ENCODE measurements at regions not wholly inside any gene's neighbourhood (a gene's known extent, or its start where the extent isn't known, plus 50 kb on each side); places are given as distances from the start of the nearest gene placed in this dataset.

DNA sequence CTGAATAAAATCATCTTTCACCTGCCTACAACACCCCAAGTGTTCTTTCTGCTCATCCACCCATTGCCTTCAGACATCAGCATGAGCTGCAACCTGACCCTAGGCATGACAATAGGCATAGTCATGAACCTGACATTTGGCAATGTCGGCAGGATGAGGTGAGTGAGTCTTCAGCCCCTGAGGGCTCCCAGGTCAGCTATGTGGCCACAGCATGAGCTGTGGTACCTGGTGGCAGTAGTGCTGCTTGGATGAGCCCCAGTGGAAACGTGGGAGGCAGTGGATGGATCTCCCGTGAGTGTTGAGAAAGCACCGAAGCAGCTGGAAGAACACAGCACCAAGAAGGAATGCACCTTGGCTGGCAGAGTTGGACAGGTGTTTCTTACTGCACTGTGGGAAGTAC, 334.8 kb upstream of the FAR2 start:
- TF ChIP-seq, protein P1, sequence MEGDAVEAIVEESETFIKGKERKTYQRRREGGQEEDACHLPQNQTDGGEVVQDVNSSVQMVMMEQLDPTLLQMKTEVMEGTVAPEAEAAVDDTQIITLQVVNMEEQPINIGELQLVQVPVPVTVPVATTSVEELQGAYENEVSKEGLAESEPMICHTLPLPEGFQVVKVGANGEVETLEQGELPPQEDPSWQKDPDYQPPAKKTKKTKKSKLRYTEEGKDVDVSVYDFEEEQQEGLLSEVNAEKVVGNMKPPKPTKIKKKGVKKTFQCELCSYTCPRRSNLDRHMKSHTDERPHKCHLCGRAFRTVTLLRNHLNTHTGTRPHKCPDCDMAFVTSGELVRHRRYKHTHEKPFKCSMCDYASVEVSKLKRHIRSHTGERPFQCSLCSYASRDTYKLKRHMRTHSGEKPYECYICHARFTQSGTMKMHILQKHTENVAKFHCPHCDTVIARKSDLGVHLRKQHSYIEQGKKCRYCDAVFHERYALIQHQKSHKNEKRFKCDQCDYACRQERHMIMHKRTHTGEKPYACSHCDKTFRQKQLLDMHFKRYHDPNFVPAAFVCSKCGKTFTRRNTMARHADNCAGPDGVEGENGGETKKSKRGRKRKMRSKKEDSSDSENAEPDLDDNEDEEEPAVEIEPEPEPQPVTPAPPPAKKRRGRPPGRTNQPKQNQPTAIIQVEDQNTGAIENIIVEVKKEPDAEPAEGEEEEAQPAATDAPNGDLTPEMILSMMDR (IDR thresholded peaks at IDR 0.05; ENCODE audit: low read depth, low read length): no peak
- DNase-seq (ENCODE audit: low read depth, low spot score): no peak
- in situ Hi-C loops (cut with HindIII; ENCODE audit: low sequenced_read_pairs): no loop called here
- no peak overlapping the region for H3K4me3 ChIP-seq (ENCODE audit: low read depth, low read length)

DNA sequence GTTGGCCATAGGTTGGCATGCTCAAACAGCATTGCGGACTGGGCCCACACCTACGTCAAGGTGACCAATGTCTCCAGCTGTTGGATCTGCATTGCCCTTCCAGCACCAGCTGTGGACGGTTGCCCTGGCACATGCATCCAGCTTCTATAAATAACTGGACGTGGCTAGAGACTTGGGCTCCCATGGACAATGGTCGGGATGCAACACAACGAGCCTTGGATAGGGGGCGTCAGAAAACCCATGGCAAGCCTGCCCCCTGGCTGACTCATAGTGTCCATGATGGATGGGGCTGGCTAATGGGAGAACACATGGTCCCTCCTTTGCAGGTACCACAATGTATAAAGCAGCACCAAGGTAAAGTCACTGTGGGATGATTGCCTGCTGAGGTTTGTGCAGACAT, 331.6 kb upstream of the FAR2 start:
- in situ Hi-C loops (cut with HindIII; ENCODE audit: low sequenced_read_pairs): no loop called here
- H3K4me3 ChIP-seq (ENCODE audit: low read depth, low read length): no peak overlapping the region
- TF ChIP-seq, protein P1 (IDR thresholded peaks at IDR 0.05; ENCODE audit: low read depth, low read length): no peak
- no peak for DNase-seq (ENCODE audit: low read depth, low spot score)

DNA sequence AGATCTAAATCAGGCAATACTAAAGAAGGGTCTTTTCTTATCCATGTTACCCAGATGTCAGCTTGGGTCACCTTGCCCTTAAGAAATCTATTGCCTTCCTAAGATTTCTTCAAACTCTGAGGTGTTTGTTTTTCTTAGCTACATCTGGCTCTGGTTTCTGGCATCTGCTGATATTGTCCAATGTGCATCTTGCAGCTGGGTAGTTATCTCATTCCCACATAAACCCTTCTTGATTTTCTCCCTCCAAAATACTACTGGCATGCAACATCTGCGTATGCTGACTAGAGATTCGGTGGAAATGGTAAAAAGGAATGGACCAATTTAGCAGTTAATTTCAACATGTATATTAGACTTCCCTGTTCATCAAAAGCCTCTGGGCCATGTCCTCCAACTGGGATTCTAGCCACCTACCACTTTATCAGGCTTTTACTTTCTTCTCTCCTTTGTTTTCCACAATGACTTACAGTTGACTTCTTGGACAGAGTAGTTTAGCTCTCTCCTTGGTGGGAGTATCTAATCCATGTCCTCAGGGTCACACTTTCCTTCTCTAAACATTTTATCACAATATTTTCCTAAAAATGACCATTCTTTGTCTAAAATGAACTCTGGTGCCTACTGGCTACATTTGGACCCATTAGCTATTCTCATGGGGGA, 324.8 kb upstream of the FAR2 start:
- no peak for DNase-seq (ENCODE audit: low read depth, low spot score)
- TF ChIP-seq, protein P1 (IDR thresholded peaks at IDR 0.05; ENCODE audit: low read depth, low read length): no peak
- no peak overlapping the region for H3K4me3 ChIP-seq (ENCODE audit: low read depth, low read length)
- in situ Hi-C loops (cut with HindIII; ENCODE audit: low sequenced_read_pairs): no loop called here

DNA sequence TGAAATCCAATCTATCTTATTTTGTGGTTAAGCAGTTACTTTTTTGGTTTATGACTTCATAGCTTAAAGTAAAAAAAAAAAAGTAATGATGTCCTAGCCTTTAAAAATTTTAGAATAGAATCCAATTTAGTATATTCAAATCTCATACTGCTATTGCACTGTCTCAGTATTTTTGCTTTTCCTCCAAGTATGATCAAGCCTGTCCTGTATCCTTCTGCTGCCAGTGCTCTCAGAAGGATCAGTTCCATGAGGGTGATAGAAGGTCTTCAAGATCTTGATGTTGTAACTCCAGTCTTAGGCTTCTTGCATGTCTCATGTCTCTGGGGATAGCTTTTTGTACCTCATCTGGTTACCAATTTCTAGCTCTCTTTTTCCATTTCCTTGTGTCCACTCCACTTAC, 324.2 kb upstream of the FAR2 start:
- in situ Hi-C loops (cut with HindIII; ENCODE audit: low sequenced_read_pairs): no loop called here
- no peak overlapping the region for H3K4me3 ChIP-seq (ENCODE audit: low read depth, low read length)
- no peak for DNase-seq (ENCODE audit: low read depth, low spot score)
- TF ChIP-seq, protein P1 (IDR thresholded peaks at IDR 0.05; ENCODE audit: low read depth, low read length): no peak

DNA sequence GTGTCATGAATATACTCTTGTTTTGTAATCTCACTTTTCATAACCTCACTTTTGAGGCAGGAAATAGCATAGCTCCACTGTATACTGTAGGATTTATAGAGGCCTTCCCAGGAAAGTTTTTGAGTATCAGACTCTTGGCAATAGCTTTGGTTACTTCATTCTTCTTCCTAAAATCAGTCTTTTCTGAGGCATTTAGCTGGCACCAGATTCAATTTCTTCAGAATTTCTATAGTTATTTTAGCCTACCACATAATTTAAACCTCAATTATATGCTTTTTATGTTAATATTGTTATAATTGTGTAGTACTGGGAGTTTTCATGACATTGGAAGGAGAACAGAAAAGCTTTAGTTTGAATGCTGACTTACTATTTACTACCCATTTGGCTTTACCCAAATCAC, 322.3 kb upstream of the FAR2 start:
- in situ Hi-C loops (cut with HindIII; ENCODE audit: low sequenced_read_pairs): no loop called here
- DNase-seq (ENCODE audit: low read depth, low spot score): no peak
- H3K4me3 ChIP-seq (ENCODE audit: low read depth, low read length): no peak overlapping the region
- TF ChIP-seq, protein P1 (IDR thresholded peaks at IDR 0.05; ENCODE audit: low read depth, low read length): no peak

DNA sequence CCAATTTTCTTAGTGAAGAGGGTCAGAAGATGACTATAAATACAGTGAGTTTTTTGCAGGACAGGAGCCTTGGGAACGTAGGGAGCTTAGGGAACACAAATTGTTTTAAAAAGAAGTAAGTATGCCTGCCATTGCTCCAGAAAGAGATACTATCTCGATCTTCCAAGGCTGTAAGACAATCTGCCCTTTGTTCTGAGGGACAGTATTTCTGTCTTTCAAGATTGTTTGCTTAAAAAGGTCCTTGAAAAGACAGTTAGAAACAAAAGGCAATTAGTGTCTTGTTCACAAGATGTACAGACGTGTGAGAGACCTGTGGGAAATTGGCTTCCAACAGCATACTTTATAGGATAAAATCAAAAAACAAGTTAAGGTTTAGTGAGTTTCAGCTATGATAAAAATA, 321.2 kb upstream of the FAR2 start:
- in situ Hi-C loops (cut with HindIII; ENCODE audit: low sequenced_read_pairs): no loop called here
- TF ChIP-seq, protein P1 (IDR thresholded peaks at IDR 0.05; ENCODE audit: low read depth, low read length): no peak
- no peak for DNase-seq (ENCODE audit: low read depth, low spot score)
- no peak overlapping the region for H3K4me3 ChIP-seq (ENCODE audit: low read depth, low read length)
